ENCODE measurements at regions not wholly inside any gene's neighbourhood (a gene's known extent, or its start where the extent isn't known, plus 50 kb on each side); places are given as distances from the start of the nearest gene placed in this dataset.
A peak's percentile ranks its signal among the peaks of the same experiment; 100 is the strongest.

- no peak for DNase-seq
Measured at GRCh38 chr9:78725503-78725902, 428.6 kb downstream of the PSAT1 start.

- DNase-seq, result no peak
Measured at GRCh38 chr9:78745331-78745730, 448.4 kb downstream of the PSAT1 start.

- no peak for DNase-seq
Measured at GRCh38 chr9:78746010-78746409, 449.1 kb downstream of the PSAT1 start.

- DNase-seq, result no peak
Measured at GRCh38 chr9:78753039-78753438, 456.1 kb downstream of the PSAT1 start.

GRCh38 chr9:78756813-78757510 lies 460.0 kb downstream of the PSAT1 start:
- no peak for DNase-seq

- no peak for DNase-seq
Measured at GRCh38 chr9:78763424-78763823, 466.5 kb downstream of the PSAT1 start.

GRCh38 chr9:78765861-78766260 lies 468.9 kb downstream of the PSAT1 start:
- no peak for DNase-seq

- DNase-seq, result no peak
Measured at GRCh38 chr9:78767490-78767889, 470.6 kb downstream of the PSAT1 start.

- no peak for DNase-seq
Measured at GRCh38 chr9:78769690-78770089, 472.8 kb downstream of the PSAT1 start.

GRCh38 chr9:78775211-78775610 lies 478.3 kb downstream of the PSAT1 start:
- no peak for DNase-seq

GRCh38 chr9:78775696-78776295 lies 478.9 kb downstream of the PSAT1 start:
- peak; percentile 36 for DNase-seq

GRCh38 chr9:78777747-78778146 lies 480.8 kb downstream of the PSAT1 start:
- DNase-seq, result no peak

- no peak for DNase-seq
Measured at GRCh38 chr9:78778318-78778717, 481.4 kb downstream of the PSAT1 start.

- peak; percentile 83 for DNase-seq
Measured at GRCh38 chr9:78778861-78779374, 482.0 kb downstream of the PSAT1 start.

GRCh38 chr9:78781681-78782080 lies 484.8 kb downstream of the PSAT1 start:
- peak; percentile 10 for DNase-seq

GRCh38 chr9:78782234-78782633 lies 485.3 kb downstream of the PSAT1 start:
- no peak for DNase-seq

GRCh38 chr9:78782858-78783257 lies 485.9 kb downstream of the PSAT1 start:
- no peak for DNase-seq

- DNase-seq, result no peak
Measured at GRCh38 chr9:78783743-78784142, 486.8 kb downstream of the PSAT1 start.

- DNase-seq, result peak; percentile 47
Measured at GRCh38 chr9:78786794-78787193, 489.9 kb downstream of the PSAT1 start.

- DNase-seq, result peak; percentile 53
Measured at GRCh38 chr9:78788101-78788500, 491.2 kb downstream of the PSAT1 start.

GRCh38 chr9:78791779-78792178 lies 494.9 kb downstream of the PSAT1 start:
- no peak for DNase-seq

- no peak for DNase-seq
Measured at GRCh38 chr9:78792745-78793144, 495.8 kb downstream of the PSAT1 start.

GRCh38 chr9:78805771-78806170 lies 508.8 kb downstream of the PSAT1 start:
- DNase-seq, result peak; percentile 39

- DNase-seq, result no peak
Measured at GRCh38 chr9:78806492-78807160, 509.7 kb downstream of the PSAT1 start.

Measured in fibroblast of skin of abdomen (primary cell).